HG02678 (cell line): ENCODE measurements at regions not wholly inside any gene's neighbourhood (a gene's known extent, or its start where the extent isn't known, plus 50 kb on each side); places are given as distances from the start of the nearest gene placed in this dataset.
"Not testable (repeated sequence)": the region's sequence is repeated elsewhere in the genome, so short reads cannot be mapped to it uniquely, and the experiment has no call there.

Source experiments
- ATAC-seq: cut with Tn5 transposase; IDR thresholded peaks from one replicate; pipeline ENCODE4 v1.9.1; 2021; ENCODE audit warnings: mild to moderate bottlenecking, moderate library complexity; ENCODE audit not compliant: unreplicated experiment

DNA sequence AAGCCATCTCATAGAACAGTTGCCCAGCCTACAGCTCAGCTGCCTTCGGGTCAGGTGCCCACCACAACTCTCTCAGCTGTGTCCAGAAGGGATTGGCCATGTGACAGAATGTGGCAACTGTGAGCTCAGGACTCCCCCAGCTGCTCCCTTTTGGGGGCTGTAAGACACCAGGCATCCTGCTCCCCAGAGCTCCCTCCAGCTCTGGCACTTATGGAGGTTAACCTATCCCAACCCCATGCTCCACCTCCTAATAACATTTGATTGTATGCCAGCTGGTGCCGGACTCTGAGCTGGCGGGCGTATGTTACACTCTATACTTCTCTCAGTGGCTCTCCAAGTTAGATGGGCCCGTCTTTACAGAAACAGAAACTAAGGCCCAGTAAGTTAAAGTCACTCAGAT is 222.8 kb downstream of the FAM43A start:
- ATAC-seq, result no peak

DNA sequence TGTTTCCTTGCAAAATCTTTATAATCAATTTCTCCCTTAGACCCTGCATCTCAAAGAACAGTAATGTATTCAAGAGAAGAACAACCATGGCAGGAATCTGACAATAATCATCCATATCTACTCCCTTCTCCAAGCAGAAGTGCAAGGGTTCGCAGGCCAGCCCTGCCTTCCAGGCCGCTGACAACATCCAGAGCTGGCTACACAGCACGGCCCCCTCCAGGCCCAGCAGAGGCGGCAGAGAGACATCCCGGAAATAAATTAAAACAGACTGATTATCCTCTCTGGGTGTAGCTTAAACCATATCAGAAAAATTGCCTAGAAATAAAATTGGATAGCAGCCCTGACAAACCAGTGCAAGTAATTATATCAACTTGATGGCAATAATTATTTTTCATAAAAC is 223.3 kb downstream of the FAM43A start:
- no peak for ATAC-seq

DNA sequence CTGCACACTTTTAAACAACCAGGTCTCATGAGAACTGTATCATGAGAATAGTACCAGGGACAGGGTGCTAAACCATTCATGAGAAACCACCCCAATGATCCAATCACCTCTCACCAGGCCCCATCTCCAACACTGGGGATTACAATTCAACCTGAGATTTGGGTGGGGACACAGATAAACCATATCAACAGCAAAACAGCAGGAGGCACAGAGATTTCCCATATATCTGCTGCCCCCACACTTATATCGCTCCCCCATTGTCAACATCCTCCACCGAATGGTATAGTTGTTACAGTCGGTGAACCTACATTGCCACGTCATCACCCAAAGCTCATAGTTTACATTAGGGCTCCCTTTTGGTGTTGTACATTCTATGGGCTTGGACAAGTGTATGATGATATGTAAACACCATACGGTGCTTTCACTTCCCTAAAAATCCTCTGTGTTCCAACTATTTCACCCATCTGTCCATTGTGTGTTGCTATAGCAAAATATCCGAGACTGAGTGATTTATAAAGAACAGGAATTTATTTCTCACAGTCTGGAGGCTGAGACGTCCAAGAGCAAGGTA is 224.8 kb downstream of the FAM43A start:
- no peak for ATAC-seq

DNA sequence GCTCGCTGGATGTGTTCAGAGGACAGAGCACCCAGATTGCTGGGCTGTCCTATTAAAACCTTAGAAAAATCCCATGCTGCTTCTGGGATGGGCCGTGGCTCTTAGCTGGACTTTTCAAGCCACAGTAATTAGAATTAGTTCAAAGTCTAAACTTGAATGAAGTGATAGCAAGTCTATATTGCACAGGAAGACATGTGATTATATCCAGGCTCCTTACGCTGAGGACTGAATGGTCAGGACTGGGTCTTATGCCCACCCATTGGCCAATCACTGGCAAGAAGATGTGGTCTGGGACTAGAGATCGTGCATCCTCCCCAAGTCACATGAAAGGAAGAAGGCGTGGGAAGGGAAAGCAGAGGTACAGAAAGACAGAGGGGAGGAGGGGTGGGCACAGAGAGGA is 227.6 kb downstream of the FAM43A start:
- no peak for ATAC-seq

DNA sequence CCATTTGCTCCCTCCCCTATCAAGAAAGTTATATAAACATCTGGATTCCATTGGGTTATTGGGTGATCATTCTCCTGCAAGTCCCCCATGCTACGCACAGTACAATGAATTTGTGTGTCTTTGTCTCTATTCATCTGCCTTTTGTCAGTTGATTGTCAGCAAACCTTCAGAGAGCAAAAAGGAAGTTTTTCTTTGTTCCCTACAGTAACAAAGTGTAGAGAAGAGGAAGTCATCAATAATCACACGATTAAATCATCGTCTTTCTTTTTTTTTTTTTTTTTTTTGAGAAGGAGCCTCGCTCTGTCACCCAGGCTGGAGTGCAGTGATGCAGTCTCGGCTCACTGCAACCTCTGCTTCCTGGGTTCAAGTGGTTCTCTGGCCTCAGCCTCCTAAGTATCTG is 239.2 kb downstream of the FAM43A start:
- ATAC-seq, result not testable (repeated sequence)

DNA sequence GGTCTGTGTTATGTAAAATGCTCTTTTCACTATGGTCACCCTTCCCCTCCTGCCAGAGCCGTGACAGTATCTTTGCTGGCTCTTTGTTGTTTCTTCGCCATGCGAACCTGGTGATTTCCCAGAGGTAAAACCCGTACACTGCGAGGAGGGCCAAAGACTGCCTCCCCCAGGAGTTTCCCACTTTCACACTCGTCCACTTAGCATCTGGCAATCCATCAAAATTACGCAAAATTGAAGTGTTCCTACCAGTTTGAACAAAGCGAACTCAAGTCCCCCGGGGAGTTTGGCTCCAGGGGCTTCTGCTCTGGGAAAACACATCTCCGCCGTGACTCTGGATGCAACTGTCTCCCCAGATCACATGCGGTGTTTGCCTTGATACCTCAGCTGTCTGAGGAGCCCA is 239.9 kb downstream of the FAM43A start:
- no peak for ATAC-seq

DNA sequence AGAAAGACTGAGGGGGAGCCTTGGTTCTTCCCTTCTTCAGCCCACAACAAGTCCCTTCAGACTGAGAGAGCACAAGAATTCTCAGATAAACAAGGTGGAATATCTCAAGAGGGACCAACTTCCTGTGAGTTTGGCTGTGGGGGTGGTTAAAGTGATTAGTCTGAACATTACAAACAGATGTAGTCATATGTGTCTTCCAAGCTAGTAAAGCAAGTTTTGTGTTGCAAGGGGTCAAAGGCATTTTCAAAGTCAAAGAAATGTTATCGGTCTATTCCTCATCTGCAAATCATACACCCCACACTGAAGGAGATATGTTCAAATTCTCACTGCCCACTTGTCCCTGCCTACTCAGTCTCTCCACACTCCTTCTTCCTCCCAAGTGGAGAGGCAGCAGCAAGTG is 242.5 kb downstream of the FAM43A start:
- ATAC-seq, result no peak

DNA sequence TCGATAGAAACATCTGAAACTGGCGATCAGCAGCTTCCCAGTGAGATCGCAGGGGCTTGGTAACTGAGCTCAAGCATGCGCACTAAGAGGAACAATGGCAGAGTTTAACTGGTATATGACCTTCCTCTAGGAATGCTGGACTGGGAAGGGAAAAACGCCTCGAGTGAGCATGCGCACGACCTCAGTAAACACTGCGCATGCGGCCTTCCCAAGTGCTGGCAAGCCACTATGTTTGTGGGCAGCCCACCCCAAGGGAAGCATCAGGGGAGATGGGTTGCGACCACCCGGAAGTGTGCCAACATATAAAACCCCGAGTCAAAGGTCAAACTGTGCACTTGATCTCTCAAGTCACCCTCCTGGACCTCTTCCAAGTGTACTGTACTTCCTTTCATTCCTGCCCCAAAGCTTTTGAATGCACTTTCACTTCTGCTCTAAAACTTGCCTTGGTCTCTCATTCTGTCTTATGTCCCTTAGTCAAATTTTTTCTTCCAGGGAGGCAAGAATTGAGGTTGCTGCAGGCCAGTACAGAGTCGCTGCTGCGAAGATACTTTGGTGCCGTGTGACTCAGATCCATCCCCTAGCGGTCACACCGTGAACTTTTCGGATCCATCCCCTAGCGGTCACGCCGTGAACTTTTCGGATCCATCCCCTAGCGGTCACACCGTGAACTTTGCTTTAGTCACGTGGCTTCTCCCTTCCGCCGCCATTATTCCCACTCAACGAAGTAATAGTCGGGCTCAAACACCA is 243.3 kb downstream of the FAM43A start:
- ATAC-seq, result no peak

DNA sequence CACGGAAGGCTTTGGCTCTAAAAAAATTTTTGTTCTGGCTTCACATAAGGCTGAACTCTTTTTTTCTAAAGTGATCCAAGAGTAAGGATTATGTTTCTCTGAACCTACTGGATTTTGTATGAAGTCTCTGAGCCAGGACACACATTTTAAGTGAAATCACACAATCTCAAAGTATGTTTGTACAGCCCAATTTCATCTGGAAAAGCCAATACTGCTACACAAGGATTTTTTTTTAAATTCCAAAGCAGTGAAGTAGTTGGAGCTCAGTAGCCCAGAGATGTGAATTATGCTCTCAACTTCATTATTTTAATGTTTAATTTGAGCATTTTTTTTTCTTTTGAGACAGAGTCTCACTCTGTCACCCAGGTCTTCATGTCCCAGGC is 243.9 kb downstream of the FAM43A start:
- no peak for ATAC-seq

DNA sequence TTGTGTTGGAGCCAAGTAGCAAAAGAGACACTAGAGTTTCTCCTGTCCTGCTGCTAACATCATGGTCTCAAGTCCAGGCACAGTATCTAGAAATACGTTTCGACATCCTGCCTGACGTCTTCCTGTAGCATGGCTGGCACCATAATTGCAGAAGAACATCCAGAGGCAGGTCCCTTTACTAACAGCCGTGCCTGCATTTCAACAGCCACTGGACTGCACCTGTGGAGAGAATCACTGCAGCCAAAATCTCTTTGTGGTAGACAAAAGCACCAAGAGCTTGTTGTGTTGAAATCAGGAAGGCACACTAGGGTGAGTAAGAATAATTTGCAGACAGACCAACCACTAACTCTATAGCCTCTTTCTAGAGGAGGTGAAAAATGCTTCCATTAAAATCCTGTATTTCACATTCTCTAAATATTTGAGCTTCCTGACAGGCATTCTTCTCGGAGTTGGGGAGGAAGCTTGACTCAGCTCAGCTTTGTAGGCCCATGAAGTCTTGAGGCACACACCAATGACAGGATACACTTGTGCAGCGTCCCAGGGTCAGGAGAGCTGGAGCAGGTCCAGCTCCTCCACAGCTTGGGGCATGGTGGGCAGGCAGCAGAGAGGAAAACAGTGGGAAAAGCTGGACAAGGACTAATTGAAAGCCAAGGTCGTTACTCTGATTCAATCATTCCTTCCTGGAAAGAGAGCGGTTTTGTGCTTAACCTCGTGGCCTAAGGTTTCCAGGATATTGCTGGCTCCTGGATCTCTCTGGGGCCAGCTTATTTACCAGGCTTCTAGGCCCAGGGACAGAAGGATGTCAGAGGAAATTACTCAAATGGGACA is 244.9 kb downstream of the FAM43A start:
- ATAC-seq, result no peak

DNA sequence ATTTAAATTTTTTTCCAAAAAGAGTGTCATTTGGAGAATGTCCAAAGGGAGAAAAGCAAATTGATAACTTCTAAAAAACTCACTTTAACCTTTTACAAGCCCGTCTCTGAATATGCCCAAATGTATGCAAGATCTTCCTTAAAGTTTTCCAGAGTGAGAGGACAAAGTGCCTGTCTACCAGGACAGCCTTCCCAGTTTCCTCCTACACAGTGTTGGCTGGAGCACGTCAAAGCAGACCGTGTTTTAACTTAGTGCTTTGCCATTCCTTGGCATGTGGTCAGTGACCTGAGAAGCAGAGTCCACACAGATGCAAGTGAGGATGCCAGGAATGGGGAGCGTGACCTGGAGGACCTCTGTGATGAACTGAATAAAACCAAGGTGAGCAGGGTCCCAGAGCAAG is 245.7 kb downstream of the FAM43A start:
- ATAC-seq, result no peak

DNA sequence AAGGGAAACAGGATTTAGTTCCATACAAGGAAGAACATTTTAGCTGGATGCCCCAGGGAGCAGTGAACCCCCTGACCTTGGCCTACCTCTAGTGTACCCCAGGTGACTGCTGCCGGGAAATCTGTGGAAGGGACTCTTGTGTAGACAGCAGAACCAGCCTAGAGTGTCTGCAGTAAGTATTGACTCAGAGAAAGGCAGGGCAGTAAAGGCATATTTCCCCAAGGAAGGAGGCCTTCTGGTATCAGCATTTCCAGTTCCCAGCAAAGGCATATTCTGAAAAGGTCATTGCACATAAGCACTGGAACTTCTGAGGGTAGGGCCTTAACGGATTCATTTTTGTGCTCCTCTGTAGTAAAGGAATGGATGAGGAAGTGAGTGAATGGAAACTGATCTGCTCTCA is 246.2 kb downstream of the FAM43A start:
- ATAC-seq, result no peak

DNA sequence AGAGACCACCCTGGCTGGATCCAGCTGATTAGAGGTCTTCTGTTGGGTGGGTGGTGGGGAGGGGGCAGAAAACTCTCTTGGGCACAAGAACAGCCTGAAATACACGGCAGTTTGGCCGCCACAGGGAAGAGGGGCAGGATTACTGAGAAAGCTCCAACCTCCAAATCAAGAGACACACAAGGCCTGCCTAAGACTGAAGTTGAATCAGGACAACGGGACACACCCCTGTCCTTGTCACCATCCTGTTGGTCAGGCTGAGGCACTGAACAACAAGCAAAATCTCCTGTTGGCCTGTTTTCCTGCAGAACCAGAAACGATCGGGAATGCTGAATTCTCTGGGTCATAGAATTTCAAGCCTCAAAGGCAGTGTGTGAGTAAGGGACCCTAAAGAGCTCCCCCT is 247.8 kb downstream of the FAM43A start:
- ATAC-seq, result no peak

DNA sequence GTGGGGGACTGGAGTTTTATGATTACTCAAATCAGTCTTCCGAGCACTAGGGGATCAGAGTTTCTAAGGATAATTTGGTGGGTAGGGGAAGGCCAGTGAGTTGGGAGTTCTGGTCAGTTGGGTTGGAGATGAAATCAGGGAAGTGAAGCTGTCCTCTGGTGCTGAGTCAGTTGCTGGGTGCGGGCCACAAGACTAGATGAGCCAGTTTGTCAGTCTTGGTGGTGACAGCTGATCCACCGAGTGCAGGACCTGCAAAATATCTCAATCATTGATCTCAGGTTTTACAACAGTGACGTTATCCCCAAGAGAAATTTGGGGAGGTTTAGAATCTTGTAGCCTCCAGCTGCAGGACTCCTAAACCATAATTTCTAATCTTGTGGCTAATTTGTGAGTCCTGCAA is 249.4 kb downstream of the FAM43A start:
- ATAC-seq, result no peak

DNA sequence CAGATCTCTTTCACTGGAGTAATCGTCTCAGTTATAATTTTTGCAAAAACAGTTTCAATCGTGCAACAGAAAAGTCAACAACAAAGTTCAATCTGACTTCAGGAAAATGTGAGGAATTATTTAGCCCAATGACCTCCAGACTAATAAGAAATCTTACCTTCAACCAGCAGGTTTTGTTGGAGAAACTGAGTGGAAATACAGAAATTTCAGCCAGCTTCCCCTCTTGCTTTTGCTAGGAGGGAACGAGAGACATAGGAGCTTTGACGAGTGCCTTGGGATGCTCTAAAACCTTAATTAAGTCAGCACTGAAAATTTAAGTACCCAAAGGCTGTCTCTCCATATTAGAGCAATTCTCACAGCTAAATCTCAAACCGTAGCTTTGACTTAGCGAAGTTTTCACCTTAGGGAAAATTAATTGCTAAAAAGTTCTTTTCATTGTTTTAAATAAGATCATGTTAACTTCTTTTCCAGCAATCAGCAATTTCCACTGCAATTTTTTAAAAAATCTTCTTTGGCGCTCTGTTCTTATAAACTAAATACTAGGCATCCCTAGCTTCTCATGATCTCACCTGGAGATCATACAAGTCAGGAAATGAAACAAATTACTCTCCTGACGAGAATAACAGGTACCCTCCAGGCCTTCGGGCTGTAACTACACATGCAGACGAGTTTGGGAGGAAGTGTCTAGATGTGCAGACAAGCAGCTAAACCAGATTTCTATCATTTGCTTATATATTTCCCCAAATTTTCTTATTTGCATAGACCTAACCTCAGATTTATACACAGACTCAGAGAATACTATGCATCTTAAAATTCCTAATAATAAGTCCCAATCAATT is 250.2 kb downstream of the FAM43A start:
- no peak for ATAC-seq

DNA sequence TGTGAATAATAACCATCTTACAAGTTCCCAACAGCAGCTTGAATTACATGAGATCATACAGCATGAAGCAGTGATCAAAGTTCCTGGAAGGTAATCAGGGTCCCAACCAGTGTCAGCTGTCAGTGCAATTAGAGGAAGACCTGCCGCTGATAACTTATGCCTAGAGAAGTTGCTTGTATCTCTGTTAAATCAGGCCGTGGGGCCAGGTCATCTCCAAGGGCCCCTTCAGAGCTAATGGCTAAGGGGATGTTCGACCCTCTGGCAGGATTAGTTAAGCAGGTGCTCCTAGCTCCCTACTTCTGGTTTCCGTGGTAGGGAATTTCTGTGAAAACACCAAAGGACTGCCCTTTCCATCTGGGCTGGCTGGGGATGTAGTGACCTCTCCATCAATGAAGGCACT is 251.0 kb downstream of the FAM43A start:
- ATAC-seq, result no peak

DNA sequence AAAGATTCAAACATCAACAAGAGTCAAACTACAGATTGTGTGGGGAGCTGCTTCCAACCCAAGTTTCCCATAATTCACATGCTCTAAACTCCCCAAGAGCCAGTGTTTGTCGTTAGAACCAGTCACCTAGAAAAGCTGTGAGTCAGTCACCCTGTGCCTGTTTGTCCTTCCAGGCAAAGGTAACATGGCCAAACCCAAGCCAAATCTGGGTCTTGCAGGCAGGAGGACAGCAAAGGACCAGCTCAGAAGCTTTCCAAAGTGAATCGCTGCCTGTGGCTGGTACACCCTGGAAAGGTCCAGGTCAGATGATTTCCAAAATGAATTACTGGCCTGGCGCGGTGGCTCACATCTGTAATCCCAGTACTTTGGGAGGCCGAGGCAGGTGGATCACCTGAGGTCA is 251.5 kb downstream of the FAM43A start:
- no peak for ATAC-seq

DNA sequence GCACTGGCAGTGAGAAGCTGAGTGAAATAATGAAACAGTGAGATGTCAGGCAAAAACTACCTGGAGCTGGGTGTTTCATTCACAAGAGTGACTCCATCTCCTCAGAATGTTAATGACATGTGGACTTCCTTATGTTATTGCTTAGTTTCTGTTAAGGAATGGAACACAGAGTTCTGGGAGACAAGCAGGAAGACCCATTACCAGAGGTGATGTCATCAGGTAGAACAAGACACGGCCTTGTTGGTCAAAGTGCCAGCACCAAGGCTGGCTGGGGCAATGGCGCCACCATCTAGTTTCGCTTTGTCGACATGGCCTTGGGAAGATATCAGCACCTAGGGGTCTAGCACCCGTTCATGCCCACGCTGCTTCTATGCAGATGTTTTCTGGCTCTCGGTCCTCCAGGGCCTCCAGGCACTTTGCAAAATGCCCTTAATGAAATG is 252.2 kb downstream of the FAM43A start:
- no peak for ATAC-seq

DNA sequence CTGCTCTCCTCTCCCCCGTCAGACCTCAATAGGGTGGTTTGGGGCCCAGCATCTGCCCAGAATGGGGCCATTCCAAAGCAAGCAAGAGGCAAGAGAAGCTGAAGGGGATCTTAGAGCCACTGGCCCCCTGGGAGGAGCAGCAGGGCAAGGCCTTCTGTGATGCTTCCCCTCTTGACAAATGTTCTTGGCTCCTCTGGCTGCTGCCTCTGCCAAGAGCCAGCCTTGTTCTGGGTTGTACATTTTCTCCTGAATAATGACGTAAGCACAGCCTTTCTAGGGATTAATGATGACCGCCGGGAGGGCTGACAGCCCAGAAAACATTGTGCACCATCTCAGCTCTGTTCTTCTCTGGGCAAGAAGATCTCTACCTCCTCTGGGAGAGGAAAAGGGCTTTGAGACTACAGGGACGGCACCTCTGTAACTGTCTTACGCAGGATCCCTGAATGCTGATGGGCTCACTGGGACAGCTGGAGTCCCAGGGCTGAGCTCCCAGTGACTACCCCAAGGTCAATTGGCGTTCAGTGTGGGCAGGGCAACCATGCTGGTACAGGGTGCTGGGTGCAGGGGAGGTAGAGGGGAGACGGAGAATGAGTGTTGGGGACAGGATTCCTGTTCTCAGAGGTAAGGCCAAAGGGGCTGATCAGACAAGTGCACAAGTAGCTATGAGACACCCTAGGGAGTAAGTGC is 253.3 kb downstream of the FAM43A start:
- ATAC-seq, result no peak

DNA sequence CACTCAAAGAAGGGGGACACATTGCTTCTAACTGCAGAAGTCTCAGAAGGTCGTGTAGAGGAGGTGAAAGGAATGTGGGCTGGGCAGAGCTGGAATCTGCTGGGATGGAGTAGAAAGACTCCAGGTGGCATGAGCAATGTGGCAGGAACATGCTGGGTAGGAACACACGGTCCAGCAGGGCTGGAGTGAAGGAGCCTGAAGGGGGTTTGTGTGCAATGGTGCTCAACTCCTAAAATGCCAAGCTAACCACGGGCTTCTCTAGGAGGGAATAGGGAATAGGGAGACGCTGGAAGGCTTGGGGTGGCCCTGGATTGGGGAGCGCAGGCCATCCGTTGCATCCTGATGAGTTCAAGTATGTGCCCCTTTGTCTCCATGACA is 253.8 kb downstream of the FAM43A start:
- ATAC-seq, result no peak
